DMS 273 (cell line): ENCODE measurements at regions not wholly inside any gene's neighbourhood (a gene's known extent, or its start where the extent isn't known, plus 50 kb on each side); places are given as distances from the start of the nearest gene placed in this dataset.
A peak's percentile ranks its signal among the peaks of the same experiment; 100 is the strongest.

Experiments used
- DNase-seq: peaks from one replicate; lab custom pipeline; 2025; ENCODE audit not compliant: unreplicated experiment; lab: John Stamatoyannopoulos, UW

GRCh38 chr2:187139469-187139868 lies 290.5 kb upstream of the ZSWIM2 start:
- no peak for DNase-seq

GRCh38 chr2:187138265-187138664 lies 289.3 kb upstream of the ZSWIM2 start:
- peak; percentile 43 for DNase-seq

- no peak for DNase-seq
Observed at GRCh38 chr2:187136646-187137045, 287.7 kb upstream of the ZSWIM2 start.

- DNase-seq, result no peak
Observed at GRCh38 chr2:187134306-187134705, 285.3 kb upstream of the ZSWIM2 start.

GRCh38 chr2:187129868-187130267 lies 280.9 kb upstream of the ZSWIM2 start:
- no peak for DNase-seq

GRCh38 chr2:187129306-187129705 lies 280.3 kb upstream of the ZSWIM2 start:
- no peak for DNase-seq

- DNase-seq, result no peak
Observed at GRCh38 chr2:187126247-187127005, 277.5 kb upstream of the ZSWIM2 start.

GRCh38 chr2:187125318-187125717 lies 276.3 kb upstream of the ZSWIM2 start:
- DNase-seq, result no peak

- no peak for DNase-seq
Observed at GRCh38 chr2:187124529-187124928, 275.6 kb upstream of the ZSWIM2 start.

GRCh38 chr2:187118331-187119099 lies 269.5 kb upstream of the ZSWIM2 start:
- DNase-seq, result no peak

- no peak for DNase-seq
Observed at GRCh38 chr2:187117483-187117882, 268.5 kb upstream of the ZSWIM2 start.

- DNase-seq, result no peak
Observed at GRCh38 chr2:187115627-187116026, 266.7 kb upstream of the ZSWIM2 start.

GRCh38 chr2:187107001-187107400 lies 258.0 kb upstream of the ZSWIM2 start:
- DNase-seq, result no peak

GRCh38 chr2:187105218-187105617 lies 256.2 kb upstream of the ZSWIM2 start:
- DNase-seq, result no peak

GRCh38 chr2:187102381-187102780 lies 253.4 kb upstream of the ZSWIM2 start:
- no peak for DNase-seq

- no peak for DNase-seq
Observed at GRCh38 chr2:187098154-187098553, 249.2 kb upstream of the ZSWIM2 start.

GRCh38 chr2:187093771-187094412 lies 244.9 kb upstream of the ZSWIM2 start:
- no peak for DNase-seq

- no peak for DNase-seq
Observed at GRCh38 chr2:187091664-187092063, 242.7 kb upstream of the ZSWIM2 start.

- DNase-seq, result no peak
Observed at GRCh38 chr2:187084524-187084923, 235.6 kb upstream of the ZSWIM2 start.

- no peak for DNase-seq
Observed at GRCh38 chr2:187081461-187081860, 232.5 kb upstream of the ZSWIM2 start.

GRCh38 chr2:187079901-187080300 lies 230.9 kb upstream of the ZSWIM2 start:
- DNase-seq, result no peak

- DNase-seq, result no peak
Observed at GRCh38 chr2:187078297-187078696, 229.3 kb upstream of the ZSWIM2 start.
